ENCODE measurements at regions not wholly inside any gene's neighbourhood (a gene's known extent, or its start where the extent isn't known, plus 50 kb on each side); places are given as distances from the start of the nearest gene placed in this dataset.

DNA sequence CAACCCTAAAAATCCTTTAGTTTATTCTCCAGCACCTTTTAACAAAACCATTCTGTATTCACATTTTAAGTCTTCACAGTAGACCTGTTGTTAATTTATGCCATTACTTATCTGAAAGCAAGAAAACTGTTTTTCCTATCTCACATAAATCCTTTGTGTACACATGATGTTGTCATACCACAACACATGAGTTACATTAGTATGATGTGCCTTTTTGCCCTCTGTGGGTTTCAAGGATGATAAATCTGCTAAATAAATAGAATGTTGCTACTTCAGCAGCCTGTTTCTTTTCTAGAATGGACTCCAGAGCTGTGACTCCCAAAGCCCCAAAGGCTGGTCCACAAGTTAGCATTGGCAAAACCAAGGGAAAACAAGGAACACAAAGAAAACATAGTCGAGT lies 151.6 kb downstream of the SERPINI1 start:
- Histone ChIP-seq H3K4me3 (no peak overlapping the region), H3K4me1 (ENCODE audit: control insufficient read depth in 1 of 2, low read depth in 2 of 2) (no peaks in the 10 kb centered on the region), H3K27me3 (replicated peaks; ENCODE audit: insufficient read depth) (no peaks in the 10 kb centered on the region), H3K36me3 (no peaks in the 10 kb centered on the region), H3K27ac (no peak overlapping the region), H3K9me3 (no peaks in the 10 kb centered on the region)
- no peak for TF ChIP-seq CTCF (IDR thresholded peaks at IDR 0.05)
- ATAC-seq (ENCODE audit: insufficient number of reproducible peaks, low FRiP score, low read depth) (no peak), DNase-seq (ENCODE audit: low spot score) (no peak)

DNA sequence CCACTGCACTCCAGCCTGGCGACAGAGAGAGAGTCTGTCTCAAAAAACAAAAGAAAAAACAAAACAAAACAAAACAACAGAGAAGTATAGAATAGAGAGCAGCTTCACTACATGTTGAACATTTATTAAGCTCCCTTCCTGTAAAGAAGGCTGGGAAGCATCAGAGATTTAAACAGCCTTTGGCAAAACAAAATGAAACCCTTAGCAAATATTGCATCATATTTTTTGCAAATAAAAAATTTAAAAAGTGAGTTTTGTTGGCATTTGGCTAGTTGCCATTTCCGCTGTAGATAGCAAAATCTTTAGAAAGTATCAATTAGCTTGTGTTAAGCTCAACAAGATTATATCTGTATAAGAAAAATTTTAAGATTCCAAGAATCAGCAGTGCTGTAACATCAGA lies 151.2 kb downstream of the SERPINI1 start:
- Histone ChIP-seq H3K4me3 (no peak overlapping the region), H3K9me3 (no peaks in the 10 kb centered on the region), H3K4me1 (ENCODE audit: control insufficient read depth in 1 of 2, low read depth in 2 of 2) (peaks cover 0 to 3% of the 10 kb centered on the region in 2 donors), H3K36me3 (no peaks in the 10 kb centered on the region), H3K27me3 (replicated peaks; ENCODE audit: insufficient read depth) (no peaks in the 10 kb centered on the region), H3K27ac (no peak overlapping the region)
- TF ChIP-seq CTCF (IDR thresholded peaks at IDR 0.05) = no peak
- no peak for DNase-seq (ENCODE audit: low spot score)
- ATAC-seq (ENCODE audit: insufficient number of reproducible peaks, low FRiP score, low read depth) = no peak

DNA sequence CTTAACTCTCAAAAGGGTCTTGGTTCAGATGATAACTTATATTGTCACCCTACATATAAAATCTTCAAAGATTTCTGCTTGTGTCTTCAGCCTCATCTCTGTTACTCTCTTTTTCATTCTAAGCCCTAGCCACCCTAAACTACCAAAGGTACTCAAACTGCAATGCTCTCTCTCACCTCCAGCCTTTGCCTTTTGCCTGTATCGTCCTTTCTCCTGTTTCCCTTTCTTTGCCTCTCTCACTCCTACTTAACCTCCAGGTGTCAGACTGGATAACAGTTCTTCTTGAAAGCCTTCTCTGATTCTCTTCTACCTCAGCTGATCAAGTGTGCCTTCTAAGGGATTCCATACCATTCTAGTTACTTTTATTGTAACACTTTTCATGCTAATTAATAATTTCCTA lies 149.8 kb downstream of the SERPINI1 start:
- no peak for TF ChIP-seq CTCF (IDR thresholded peaks at IDR 0.05)
- no peak for DNase-seq (ENCODE audit: low spot score)

DNA sequence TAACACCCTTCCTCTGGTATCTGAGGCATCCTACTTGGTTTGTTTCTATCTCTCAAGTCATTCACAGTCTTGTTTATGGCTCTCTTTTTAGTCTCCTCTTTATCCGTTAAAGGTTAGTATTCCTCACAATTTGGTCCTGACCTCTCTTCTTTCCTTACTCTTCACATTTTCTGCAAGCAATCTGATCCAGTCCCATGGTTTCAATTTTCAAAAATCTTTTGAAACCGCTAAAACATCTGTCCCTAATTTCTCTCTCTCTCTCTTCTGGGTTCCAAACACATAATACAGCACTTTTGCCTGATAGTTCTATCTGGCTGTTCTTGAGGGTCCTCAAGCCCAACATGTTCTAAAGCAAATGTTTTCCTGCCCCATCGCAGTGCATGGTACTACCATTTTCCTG lies 149.0 kb downstream of the SERPINI1 start:
- peaks cover 0 to 3% of the 10 kb centered on the region in 2 donors for H3K4me1 ChIP-seq (ENCODE audit: control insufficient read depth in 1 of 2, low read depth in 2 of 2)
- TF ChIP-seq CTCF (IDR thresholded peaks at IDR 0.05) = no peak
- no peaks in the 10 kb centered on the region for H3K36me3 ChIP-seq
- no peak for DNase-seq (ENCODE audit: low spot score)
- H3K27me3 ChIP-seq (replicated peaks; ENCODE audit: insufficient read depth) = no peaks in the 10 kb centered on the region
- no peak overlapping the region for H3K4me3 ChIP-seq
- no peak overlapping the region for H3K27ac ChIP-seq
- H3K9me3 ChIP-seq = no peaks in the 10 kb centered on the region
- ATAC-seq (ENCODE audit: insufficient number of reproducible peaks, low FRiP score, low read depth) = no peak

More for the DNA sequence above, 149.8 kb downstream of the SERPINI1 start:
- no peaks in the 10 kb centered on the region for H3K27me3 ChIP-seq (replicated peaks; ENCODE audit: insufficient read depth)
- no peak for ATAC-seq (ENCODE audit: insufficient number of reproducible peaks, low FRiP score, low read depth)
- no peak overlapping the region for H3K4me3 ChIP-seq
- no peaks in the 10 kb centered on the region for H3K9me3 ChIP-seq
- H3K4me1 ChIP-seq (ENCODE audit: control insufficient read depth in 1 of 2, low read depth in 2 of 2) = peaks cover 0 to 3% of the 10 kb centered on the region in 2 donors
- no peak overlapping the region for H3K27ac ChIP-seq
- no peaks in the 10 kb centered on the region for H3K36me3 ChIP-seq

- Histone ChIP-seq H3K4me3 (no peak overlapping the region), H3K9me3 (no peaks in the 10 kb centered on the region), H3K4me1 (ENCODE audit: control insufficient read depth in 1 of 2, low read depth in 2 of 2) (peaks cover 0 to 3% of the 10 kb centered on the region in 2 donors), H3K27me3 (replicated peaks; ENCODE audit: insufficient read depth) (no peaks in the 10 kb centered on the region), H3K36me3 (no peaks in the 10 kb centered on the region), H3K27ac (no peak overlapping the region)
- no peak for TF ChIP-seq CTCF (IDR thresholded peaks at IDR 0.05)
- no peak for DNase-seq (ENCODE audit: low spot score)
- ATAC-seq (ENCODE audit: insufficient number of reproducible peaks, low FRiP score, low read depth) = no peak
These were observed 147.9 kb downstream of the SERPINI1 start for GRCh38 chr3:167883452-167883851.
